Muscle layer of colon (tissue), 2 donors: ENCODE measurements at regions not wholly inside any gene's neighbourhood (a gene's known extent, or its start where the extent isn't known, plus 50 kb on each side); places are given as distances from the start of the nearest gene placed in this dataset.

ENCODE experiments used
- H3K27ac ChIP-seq: one replicate; pipeline ENCODE4 v1.7.0; 2013; ENCODE audit warnings: low read depth, mild to moderate bottlenecking, low read length, moderate library complexity
- H3K27me3 ChIP-seq, 2 donors: one replicate each; pipeline ENCODE4 v1.7.0; 2013; ENCODE audit warnings: low read length in 2 of 2, mild to moderate bottlenecking in 2 of 2; ENCODE audit not compliant: insufficient read depth in 2 of 2, control insufficient read depth in 1 of 2
- H3K36me3 ChIP-seq: one replicate; pipeline ENCODE4 v1.7.0; 2013; ENCODE audit warnings: mild to moderate bottlenecking, low read length; ENCODE audit not compliant: insufficient read depth
- H3K4me1 ChIP-seq: one replicate; pipeline ENCODE4 v1.7.0; 2013; ENCODE audit warnings: mild to moderate bottlenecking, low read length; ENCODE audit not compliant: insufficient read depth
- H3K4me3 ChIP-seq, 2 donors: one replicate each; pipeline ENCODE4 v1.7.0; 2013; ENCODE audit warnings: low read length in 2 of 2, low read depth in 1 of 2, mild to moderate bottlenecking in 1 of 2, moderate library complexity in 1 of 2
- H3K9ac ChIP-seq: one replicate; pipeline ENCODE4 v1.7.0; 2013; ENCODE audit warnings: low read length
- H3K9me3 ChIP-seq: one replicate; pipeline ENCODE4 v1.7.0; 2013; ENCODE audit warnings: mild to moderate bottlenecking, low read length
- donor health status: abdominal sarcoma.
- donor health status: Adenocarcinoma of cecum.

- H3K9ac ChIP-seq = no peak overlapping the region
- H3K4me1 ChIP-seq = no peaks in the 10 kb centered on the region
- H3K36me3 ChIP-seq = no peaks in the 10 kb centered on the region
- no peaks in the 10 kb centered on the region for H3K27me3 ChIP-seq
- no peaks in the 10 kb centered on the region for H3K9me3 ChIP-seq
- H3K4me3 ChIP-seq = no peak overlapping the region
- no peak overlapping the region for H3K27ac ChIP-seq
Measured at GRCh38 chr2:106961328-106961727, 75.4 kb upstream of the ST6GAL2 start.

GRCh38 chr2:106963156-106963555, 77.2 kb upstream of the ST6GAL2 start:
- Histone ChIP-seq H3K36me3 (no peaks in the 10 kb centered on the region), H3K27me3 (no peaks in the 10 kb centered on the region), H3K4me3 (no peak overlapping the region), H3K9ac (no peak overlapping the region), H3K9me3 (no peaks in the 10 kb centered on the region), H3K27ac (no peak overlapping the region), H3K4me1 (no peaks in the 10 kb centered on the region)

- H3K4me3 ChIP-seq = no peak overlapping the region
Measured at GRCh38 chr2:106963893-106964292, 77.9 kb upstream of the ST6GAL2 start.

GRCh38 chr2:106965611-106966010, 79.6 kb upstream of the ST6GAL2 start:
- no peaks in the 10 kb centered on the region for H3K4me1 ChIP-seq
- H3K36me3 ChIP-seq = no peaks in the 10 kb centered on the region
- H3K27ac ChIP-seq = no peak overlapping the region
- H3K9ac ChIP-seq = no peak overlapping the region
- H3K9me3 ChIP-seq = no peaks in the 10 kb centered on the region
- no peak overlapping the region for H3K4me3 ChIP-seq
- no peaks in the 10 kb centered on the region for H3K27me3 ChIP-seq

More at GRCh38 chr2:106963893-106964292, 77.9 kb upstream of the ST6GAL2 start:
- H3K27ac ChIP-seq = no peak overlapping the region
- no peaks in the 10 kb centered on the region for H3K36me3 ChIP-seq
- no peaks in the 10 kb centered on the region for H3K9me3 ChIP-seq
- no peak overlapping the region for H3K9ac ChIP-seq
- no peaks in the 10 kb centered on the region for H3K4me1 ChIP-seq
- H3K27me3 ChIP-seq = no peaks in the 10 kb centered on the region

GRCh38 chr2:106969777-106970176, 83.8 kb upstream of the ST6GAL2 start:
- H3K9me3 ChIP-seq = no peaks in the 10 kb centered on the region
- no peak overlapping the region for H3K27ac ChIP-seq
- H3K9ac ChIP-seq = no peak overlapping the region
- no peaks in the 10 kb centered on the region for H3K27me3 ChIP-seq
- H3K4me1 ChIP-seq = no peaks in the 10 kb centered on the region
- H3K4me3 ChIP-seq = no peak overlapping the region
- H3K36me3 ChIP-seq = no peaks in the 10 kb centered on the region

GRCh38 chr2:106970471-106971261, 84.7 kb upstream of the ST6GAL2 start:
- H3K4me1 ChIP-seq = no peaks in the 10 kb centered on the region
- no peaks in the 10 kb centered on the region for H3K36me3 ChIP-seq
- no peak overlapping the region for H3K27ac ChIP-seq
- H3K4me3 ChIP-seq = no peak overlapping the region
- H3K9ac ChIP-seq = no peak overlapping the region
- H3K27me3 ChIP-seq = no peaks in the 10 kb centered on the region
- no peaks in the 10 kb centered on the region for H3K9me3 ChIP-seq

- Histone ChIP-seq H3K9ac (no peak overlapping the region), H3K27me3 (no peaks in the 10 kb centered on the region), H3K36me3 (no peaks in the 10 kb centered on the region), H3K4me3 (no peak overlapping the region), H3K9me3 (no peaks in the 10 kb centered on the region), H3K4me1 (peaks cover 6% of the 10 kb centered on the region), H3K27ac (no peak overlapping the region)
Measured at GRCh38 chr2:106972782-106973181, 86.8 kb upstream of the ST6GAL2 start.

- H3K4me3 ChIP-seq = no peak overlapping the region
- no peak overlapping the region for H3K9ac ChIP-seq
- H3K27me3 ChIP-seq = no peaks in the 10 kb centered on the region
- H3K27ac ChIP-seq = no peak overlapping the region
- H3K4me1 ChIP-seq = peaks cover 6% of the 10 kb centered on the region
- no peaks in the 10 kb centered on the region for H3K9me3 ChIP-seq
- H3K36me3 ChIP-seq = no peaks in the 10 kb centered on the region
Measured at GRCh38 chr2:106974891-106975290, 88.9 kb upstream of the ST6GAL2 start.

- Histone ChIP-seq H3K27ac (no peak overlapping the region), H3K4me3 (no peak overlapping the region), H3K36me3 (no peaks in the 10 kb centered on the region)
Measured at GRCh38 chr2:106975641-106976040, 89.7 kb upstream of the ST6GAL2 start.

GRCh38 chr2:106976548-106976947, 90.6 kb upstream of the ST6GAL2 start:
- H3K36me3 ChIP-seq = no peaks in the 10 kb centered on the region
- no peak overlapping the region for H3K27ac ChIP-seq

More at GRCh38 chr2:106975641-106976040, 89.7 kb upstream of the ST6GAL2 start:
- no peak overlapping the region for H3K9ac ChIP-seq
- H3K27me3 ChIP-seq = no peaks in the 10 kb centered on the region
- no peaks in the 10 kb centered on the region for H3K9me3 ChIP-seq
- peaks cover 6% of the 10 kb centered on the region for H3K4me1 ChIP-seq

GRCh38 chr2:106977717-106978116, 91.8 kb upstream of the ST6GAL2 start:
- Histone ChIP-seq H3K4me1 (peaks cover 6% of the 10 kb centered on the region), H3K27me3 (no peaks in the 10 kb centered on the region), H3K9me3 (no peaks in the 10 kb centered on the region), H3K36me3 (no peaks in the 10 kb centered on the region), H3K27ac (no peak overlapping the region), H3K4me3 (no peak overlapping the region), H3K9ac (no peak overlapping the region)

More at GRCh38 chr2:106976548-106976947, 90.6 kb upstream of the ST6GAL2 start:
- Histone ChIP-seq H3K27me3 (no peaks in the 10 kb centered on the region), H3K9me3 (no peaks in the 10 kb centered on the region), H3K4me3 (no peak overlapping the region), H3K9ac (no peak overlapping the region), H3K4me1 (peaks cover 6% of the 10 kb centered on the region)

GRCh38 chr2:106978647-106979046, 92.7 kb upstream of the ST6GAL2 start:
- Histone ChIP-seq H3K9ac (no peak overlapping the region), H3K9me3 (no peaks in the 10 kb centered on the region), H3K4me1 (peaks cover 6% of the 10 kb centered on the region), H3K27me3 (no peaks in the 10 kb centered on the region), H3K4me3 (no peak overlapping the region), H3K27ac (no peak overlapping the region), H3K36me3 (no peaks in the 10 kb centered on the region)
